SK-N-SH (cell line): ENCODE measurements at regions not wholly inside any gene's neighbourhood (a gene's known extent, or its start where the extent isn't known, plus 50 kb on each side); places are given as distances from the start of the nearest gene placed in this dataset.

Source experiments
- CTCF ChIA-PET: fragments of 300-600, 350-600 bp; formaldehyde crosslinking; extraction: SDS; loops from one replicate; lab custom pipeline; 2021; lab: Yijun Ruan, JAX
- POLR2A ChIA-PET: fragments of 350-600 bp; sonication (Branson Sonifier 250); formaldehyde crosslinking; extraction: SDS; loops from one replicate; lab custom pipeline; 2020; ENCODE audit warnings: antibody characterized with exemption, inconsistent platforms; lab: Yijun Ruan, JAX
- DNase-seq: peaks from one replicate; pipeline ENCODE4 v3.0.0; 2012
- H2AFZ ChIP-seq: fragments of 200-600 bp; sonication (generic); 2 replicates; pipeline ENCODE4 v1.8.1; 2016; ENCODE audit warnings: antibody characterized with exemption, mild to moderate bottlenecking, low read depth
- H3F3A ChIP-seq: fragments of 200-600 bp; sonication (generic); replicated peaks from 2 replicates; pipeline ENCODE3; 2016; ENCODE audit warnings: antibody characterized with exemption, mild to moderate bottlenecking; ENCODE audit not compliant: insufficient read depth
- H3K27ac ChIP-seq, 2 experiments: fragments of 200-500 bp in 1 of 2; fragments of 200-600 bp in 1 of 2; sonication (Bioruptor generic) in 1 of 2; sonication (generic), shearing (Covaris generic) in 1 of 2; 2 replicates each; pipeline versions ENCODE4 v1.5.1 to v1.6.1; 2014 to 2016; ENCODE audit warnings: low read depth in 2 of 2, inconsistent platforms in 1 of 2, low read length in 1 of 2, mild to moderate bottlenecking in 1 of 2, mixed read lengths in 1 of 2
- H3K27me3 ChIP-seq: fragments of 200-600 bp; sonication (generic), shearing (Covaris generic); 2 replicates; pipeline ENCODE4 v1.6.1; 2016; ENCODE audit warnings: mixed run types; ENCODE audit not compliant: insufficient read depth
- H3K36me3 ChIP-seq, 2 experiments: fragments of 200-500 bp in 1 of 2; fragments of 200-600 bp in 1 of 2; sonication (Bioruptor generic) in 1 of 2; sonication (generic) in 1 of 2; replicated peaks in 1 of 2; 2 replicates each; pipeline versions ENCODE3 to v1.5.1; 2014 to 2016; ENCODE audit warnings: low read length in 1 of 2, mild to moderate bottlenecking in 1 of 2; ENCODE audit not compliant: insufficient read depth in 2 of 2, control insufficient read depth in 1 of 2
- H3K4me1 ChIP-seq, 2 experiments: fragments of 200-500 bp in 1 of 2; fragments of 200-600 bp in 1 of 2; sonication (Bioruptor generic) in 1 of 2; sonication (generic), shearing (Covaris generic) in 1 of 2; 2 replicates each; pipeline versions ENCODE4 v1.5.1 to v1.6.1; 2014 to 2016; ENCODE audit warnings: low read depth in 1 of 2, low read length in 1 of 2, mixed run types in 1 of 2; ENCODE audit not compliant: insufficient read depth in 2 of 2, control insufficient read depth in 1 of 2
- H3K4me2 ChIP-seq: fragments of 200-600 bp; sonication (generic), shearing (Covaris generic); 2 replicates; pipeline ENCODE4 v1.6.1; 2017; ENCODE audit warnings: mixed run types
- H3K4me3 ChIP-seq, 2 experiments: fragments of 200-500 bp in 1 of 2; fragments of 200-600 bp in 1 of 2; sonication (Bioruptor generic) in 1 of 2; sonication (generic), shearing (Covaris generic) in 1 of 2; 2 replicates each; pipeline versions ENCODE4 v1.5.1 to v1.8.1; 2014 to 2016; ENCODE audit warnings: low read depth in 2 of 2, inconsistent platforms in 1 of 2, low read length in 1 of 2, mild to moderate bottlenecking in 1 of 2, mixed read lengths in 1 of 2, moderate library complexity in 1 of 2
- H3K79me2 ChIP-seq: fragments of 200-600 bp; sonication (generic); 2 replicates; pipeline ENCODE4 v1.8.1; 2017; ENCODE audit warnings: mild to moderate bottlenecking; ENCODE audit not compliant: insufficient read depth
- H3K9ac ChIP-seq: fragments of 200-600 bp; sonication (generic); 2 replicates; pipeline ENCODE4 v1.6.1; 2017; ENCODE audit warnings: mixed run types
- H3K9me2 ChIP-seq: fragments of 200-600 bp; sonication (generic); 2 replicates; pipeline ENCODE4 v1.6.1; 2017; ENCODE audit warnings: mixed run types
- H3K9me3 ChIP-seq: fragments of 200-600 bp; sonication (generic); 2 replicates; pipeline ENCODE4 v1.6.1; 2017; ENCODE audit warnings: mixed run types, mild to moderate bottlenecking, moderate library complexity
- H4K20me1 ChIP-seq: fragments of 200-600 bp; sonication (generic); 2 replicates; pipeline ENCODE4 v1.6.1; 2017; ENCODE audit warnings: mild to moderate bottlenecking, mixed run types; ENCODE audit not compliant: insufficient read depth
- CHD2 ChIP-seq: fragments of 150-350 bp; IDR thresholded peaks from 2 replicates; pipeline ENCODE4 v1.6.1; 2018; ENCODE audit warnings: low read length; ENCODE audit not compliant: partially characterized antibody
- EZH2phosphoT487 ChIP-seq: fragments of 200-600 bp; sonication (generic); IDR thresholded peaks from 2 replicates; pipeline ENCODE4 v1.6.1; 2017; ENCODE audit warnings: low read depth, mixed run types, mild to moderate bottlenecking, antibody characterized with exemption, moderate library complexity, borderline replicate concordance
- FOXJ3 ChIP-seq: sonication (generic); formaldehyde crosslinking; IDR thresholded peaks from 2 replicates; pipeline ENCODE4 v1.5.1; 2020; ENCODE audit warnings: mild to moderate bottlenecking, missing genetic modification reagents
- IRF3 ChIP-seq: fragments of 150-350 bp; IDR thresholded peaks from 2 replicates; pipeline ENCODE4 v1.6.1; 2016; ENCODE audit warnings: mild to moderate bottlenecking, low read depth, low read length
- MEF2A ChIP-seq: IDR thresholded peaks from 2 replicates; pipeline ENCODE4 v1.4.0; 2012; ENCODE audit warnings: low read depth, borderline replicate concordance
- NRF1 ChIP-seq: IDR thresholded peaks from 2 replicates; pipeline ENCODE4 v1.6.1; 2012; ENCODE audit warnings: low read depth, mild to moderate bottlenecking, low read length
- POLR2AphosphoS5 ChIP-seq: IDR thresholded peaks from 2 replicates; pipeline ENCODE4 v1.6.1; 2012; ENCODE audit warnings: low read depth, low read length
- RCOR1 ChIP-seq: fragments of 150-350 bp; IDR thresholded peaks from 2 replicates; pipeline ENCODE4 v1.6.1; 2017; ENCODE audit warnings: antibody characterized with exemption, low read length
- RFX5 ChIP-seq: IDR thresholded peaks from 2 replicates; pipeline ENCODE4 v1.6.1; 2012; ENCODE audit warnings: mild to moderate bottlenecking, improper control_type of control experiment, low read length
- TCF12 ChIP-seq: IDR thresholded peaks from 2 replicates; pipeline ENCODE4 v1.4.0; 2012
- TEAD4 ChIP-seq: IDR thresholded peaks from 2 replicates; pipeline ENCODE4 v1.4.0; 2012; ENCODE audit warnings: mild to moderate bottlenecking, borderline replicate concordance; ENCODE audit not compliant: insufficient read depth
- USF2 ChIP-seq: fragments of 150-350 bp; IDR thresholded peaks from 2 replicates; pipeline ENCODE4 v1.6.1; 2017; ENCODE audit warnings: antibody characterized with exemption, low read length, low read depth, borderline replicate concordance
- WGBS: methylation state at CpG from one replicate; pipeline ENCODE4 v1.1.6; 2017; ENCODE audit warnings: low lambda C conversion rate; 5-methylcytosine and 5-hydroxymethylcytosine counted together

GRCh38 chr4:111501946-111502345 is 643.3 kb upstream of the FAM241A start (continued):
- TF ChIP-seq RCOR1 (no peak), FOXJ3 (CRISPR knock-in tag) (no peak), USF2 (no peak), TEAD4 (no peak)

GRCh38 chr4:111502626-111503025 is 642.6 kb upstream of the FAM241A start:
- H3F3A ChIP-seq = peaks cover 10% of the 10 kb centered on the region
- H3K27ac ChIP-seq = no peak overlapping the region
- H3K9me2 ChIP-seq = no peaks in the 10 kb centered on the region
- no peaks in the 10 kb centered on the region for H3K27me3 ChIP-seq
- H4K20me1 ChIP-seq = no peaks in the 10 kb centered on the region
- no peaks in the 10 kb centered on the region for H3K36me3 ChIP-seq
- no peak overlapping the region for H3K4me2 ChIP-seq
- H3K9ac ChIP-seq = no peak overlapping the region
- no peaks in the 10 kb centered on the region for H3K79me2 ChIP-seq
- no peaks in the 10 kb centered on the region; a peak in 2 of 4 replicates for H3K4me1 ChIP-seq
- no peak overlapping the region for H3K4me3 ChIP-seq
- TF ChIP-seq NRF1 (no peak), IRF3 (no peak)
- ChIA-PET CTCF (interaction anchor here (0.9 to 1.2 kb wide), 2 partner anchors 10 to 35 kb away, joined by 3 read pairs; no protein-coding TSS in a partner anchor), POLR2A (no interaction called here)
- 11% methylated on average over 2 of the region's 2 CpGs for WGBS
- no peak overlapping the region for H2AFZ ChIP-seq
- no peak for DNase-seq
- H3K9me3 ChIP-seq = no peaks in the 10 kb centered on the region

GRCh38 chr4:111506706-111507105 is 638.5 kb upstream of the FAM241A start:
- 0% methylated on average over 2 of the region's 2 CpGs for WGBS
- POLR2A ChIA-PET = no interaction called here

More at GRCh38 chr4:111506706-111507105, 638.5 kb upstream of the FAM241A start:
- H3K79me2 ChIP-seq = no peaks in the 10 kb centered on the region
- no peak for DNase-seq
- no peak overlapping the region for H3K4me3 ChIP-seq
- no peaks in the 10 kb centered on the region for H4K20me1 ChIP-seq
- peak overlapping the region in 1 of 2 experiments; percentile 46; a peak in 2 of 4 replicates for H3K27ac ChIP-seq
- peaks cover 21% of the 10 kb centered on the region for H3F3A ChIP-seq
- no peaks in the 10 kb centered on the region for H3K27me3 ChIP-seq
- CTCF ChIA-PET = no interaction called here
- H2AFZ ChIP-seq = 0 out of 2 replicates have a peak overlapping the region, but pooled peaks have one; percentile 7
- H3K9me2 ChIP-seq = no peaks in the 10 kb centered on the region
- H3K36me3 ChIP-seq = no peaks in the 10 kb centered on the region
- H3K4me2 ChIP-seq = no peak overlapping the region
- H3K9ac ChIP-seq = no peak overlapping the region
- peaks cover 0 to 2% of the 10 kb centered on the region in 2 experiments; a peak in 2 of 4 replicates for H3K4me1 ChIP-seq
- no peaks in the 10 kb centered on the region for H3K9me3 ChIP-seq
- no peak for TF ChIP-seq MEF2A
- no peak for TF ChIP-seq POLR2AphosphoS5
- TF ChIP-seq CHD2 = no peak
- no peak for TF ChIP-seq NRF1
- TF ChIP-seq RFX5 = no peak
- TF ChIP-seq TEAD4 = no peak
- no peak for TF ChIP-seq EZH2phosphoT487
- no peak for TF ChIP-seq TCF12
